ENCODE measurements at regions not wholly inside any gene's neighbourhood (a gene's known extent, or its start where the extent isn't known, plus 50 kb on each side); places are given as distances from the start of the nearest gene placed in this dataset.

- Histone ChIP-seq H3K36me3 (ENCODE audit: control insufficient read depth, insufficient read depth, low read length) (no peaks in the 10 kb centered on the region), H3K27me3 (replicated peaks; ENCODE audit: control insufficient read depth, insufficient read depth, low read length) (no peaks in the 10 kb centered on the region), H3K4me3 (replicated peaks; ENCODE audit: low read depth, low read length) (no peak overlapping the region)
- TF ChIP-seq, protein P1, sequence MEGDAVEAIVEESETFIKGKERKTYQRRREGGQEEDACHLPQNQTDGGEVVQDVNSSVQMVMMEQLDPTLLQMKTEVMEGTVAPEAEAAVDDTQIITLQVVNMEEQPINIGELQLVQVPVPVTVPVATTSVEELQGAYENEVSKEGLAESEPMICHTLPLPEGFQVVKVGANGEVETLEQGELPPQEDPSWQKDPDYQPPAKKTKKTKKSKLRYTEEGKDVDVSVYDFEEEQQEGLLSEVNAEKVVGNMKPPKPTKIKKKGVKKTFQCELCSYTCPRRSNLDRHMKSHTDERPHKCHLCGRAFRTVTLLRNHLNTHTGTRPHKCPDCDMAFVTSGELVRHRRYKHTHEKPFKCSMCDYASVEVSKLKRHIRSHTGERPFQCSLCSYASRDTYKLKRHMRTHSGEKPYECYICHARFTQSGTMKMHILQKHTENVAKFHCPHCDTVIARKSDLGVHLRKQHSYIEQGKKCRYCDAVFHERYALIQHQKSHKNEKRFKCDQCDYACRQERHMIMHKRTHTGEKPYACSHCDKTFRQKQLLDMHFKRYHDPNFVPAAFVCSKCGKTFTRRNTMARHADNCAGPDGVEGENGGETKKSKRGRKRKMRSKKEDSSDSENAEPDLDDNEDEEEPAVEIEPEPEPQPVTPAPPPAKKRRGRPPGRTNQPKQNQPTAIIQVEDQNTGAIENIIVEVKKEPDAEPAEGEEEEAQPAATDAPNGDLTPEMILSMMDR (IDR thresholded peaks at IDR 0.05; ENCODE audit: insufficient read depth, low read length, poor library complexity, severe bottlenecking), result no peak
- no peak for DNase-seq (ENCODE audit: extremely low read depth, insufficient read length)
Observed at GRCh38 chr14:42214981-42215491, 608.4 kb downstream of the LRFN5 start.

DNA sequence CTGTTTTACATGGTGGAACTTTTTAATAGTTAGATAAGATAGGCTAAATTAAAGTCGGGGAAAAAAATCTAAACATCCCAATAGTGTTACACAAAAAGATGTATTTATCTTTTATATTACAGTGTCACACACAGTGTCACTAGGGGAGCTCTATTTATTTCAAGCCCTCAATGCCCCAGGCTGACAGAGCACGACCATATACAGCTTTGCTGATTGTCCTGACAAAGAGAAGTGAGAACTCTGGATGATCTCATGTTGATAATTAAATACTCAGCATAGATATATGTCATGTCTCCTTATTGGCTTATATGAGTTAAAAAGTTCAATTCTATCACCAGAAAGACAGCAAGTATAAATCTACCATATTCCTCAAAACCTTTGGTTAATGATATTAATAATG lies 594.3 kb downstream of the LRFN5 start:
- Histone ChIP-seq H3K36me3 (ENCODE audit: control insufficient read depth, insufficient read depth, low read length) (no peaks in the 10 kb centered on the region), H3K27me3 (replicated peaks; ENCODE audit: control insufficient read depth, insufficient read depth, low read length) (no peaks in the 10 kb centered on the region), H3K4me3 (replicated peaks; ENCODE audit: low read depth, low read length) (no peak overlapping the region)
- DNase-seq (ENCODE audit: extremely low read depth, insufficient read length), result no peak
- TF ChIP-seq, protein P1 (IDR thresholded peaks at IDR 0.05; ENCODE audit: insufficient read depth, low read length, poor library complexity, severe bottlenecking), result no peak

DNA sequence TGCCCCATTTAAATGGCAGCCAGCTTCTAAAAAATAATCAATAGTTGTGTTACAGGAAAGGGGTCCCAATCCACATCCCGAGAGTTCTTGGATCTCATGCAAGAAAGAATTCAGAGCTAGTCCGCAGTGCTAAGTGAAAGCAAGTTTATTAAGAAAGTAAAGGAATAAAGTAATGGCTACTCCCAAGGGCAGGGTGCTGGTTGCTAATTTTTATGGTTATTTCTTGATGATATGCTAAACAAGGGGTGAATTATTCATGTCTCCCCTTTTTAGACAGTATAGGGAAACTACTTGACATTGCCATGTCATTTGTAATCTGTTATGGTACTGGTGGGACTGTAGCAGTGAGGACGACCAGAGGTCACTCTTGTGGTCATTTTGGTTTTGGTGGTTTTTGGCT lies 591.3 kb downstream of the LRFN5 start:
- Histone ChIP-seq H3K27me3 (replicated peaks; ENCODE audit: control insufficient read depth, insufficient read depth, low read length) (no peaks in the 10 kb centered on the region), H3K4me3 (replicated peaks; ENCODE audit: low read depth, low read length) (no peak overlapping the region), H3K36me3 (ENCODE audit: control insufficient read depth, insufficient read depth, low read length) (no peaks in the 10 kb centered on the region)
- DNase-seq (ENCODE audit: extremely low read depth, insufficient read length), result no peak
- TF ChIP-seq, protein P1 (IDR thresholded peaks at IDR 0.05; ENCODE audit: insufficient read depth, low read length, poor library complexity, severe bottlenecking), result no peak

GRCh38 chr14:42192738-42193653 lies 586.3 kb downstream of the LRFN5 start:
- Histone ChIP-seq H3K27me3 (replicated peaks; ENCODE audit: control insufficient read depth, insufficient read depth, low read length) (no peaks in the 10 kb centered on the region), H3K36me3 (ENCODE audit: control insufficient read depth, insufficient read depth, low read length) (no peaks in the 10 kb centered on the region), H3K4me3 (replicated peaks; ENCODE audit: low read depth, low read length) (no peak overlapping the region)
- TF ChIP-seq, protein P1 (IDR thresholded peaks at IDR 0.05; ENCODE audit: insufficient read depth, low read length, poor library complexity, severe bottlenecking), result no peak
- no peak for DNase-seq (ENCODE audit: extremely low read depth, insufficient read length)

DNA sequence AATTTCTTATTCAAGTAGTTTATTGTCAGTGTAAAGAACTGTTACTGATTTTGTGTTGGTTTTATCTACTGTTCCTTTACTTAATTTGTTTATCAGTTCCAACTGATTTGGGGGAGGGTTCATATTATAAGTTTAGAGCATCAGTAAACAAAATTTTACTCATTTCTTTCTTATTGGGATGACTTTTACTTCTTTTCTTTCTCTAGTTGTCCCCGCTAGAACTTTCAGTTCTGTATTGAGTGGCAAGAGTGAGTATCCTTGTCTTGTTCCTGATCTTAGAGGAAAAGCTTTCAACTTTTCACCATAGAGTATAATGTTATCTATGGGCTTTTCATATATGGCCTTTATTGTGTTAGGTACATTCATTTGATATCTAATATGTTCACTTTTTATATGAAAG lies 584.1 kb downstream of the LRFN5 start:
- no peak for DNase-seq (ENCODE audit: extremely low read depth, insufficient read length)
- TF ChIP-seq, protein P1 (IDR thresholded peaks at IDR 0.05; ENCODE audit: insufficient read depth, low read length, poor library complexity, severe bottlenecking), result no peak
- H3K27me3 ChIP-seq (replicated peaks; ENCODE audit: control insufficient read depth, insufficient read depth, low read length), result no peaks in the 10 kb centered on the region
- H3K4me3 ChIP-seq (replicated peaks; ENCODE audit: low read depth, low read length), result no peak overlapping the region
- H3K36me3 ChIP-seq (ENCODE audit: control insufficient read depth, insufficient read depth, low read length), result no peaks in the 10 kb centered on the region

Measured in GM06990 (cell line).